Islet of Langerhans (tissue), 1 donor: ENCODE measurements at regions not wholly inside any gene's neighbourhood (a gene's known extent, or its start where the extent isn't known, plus 50 kb on each side); places are given as distances from the start of the nearest gene placed in this dataset.

Experiments used
- FAIRE-seq: peaks from one replicate; lab custom pipeline; 2011; peaks lifted over from hg19 to GRCh38; lab: Jason Lieb, UNC

GRCh38 chr7:13037216-13037615 is 349.8 kb downstream of the ARL4A start:
- FAIRE-seq = no peak

DNA sequence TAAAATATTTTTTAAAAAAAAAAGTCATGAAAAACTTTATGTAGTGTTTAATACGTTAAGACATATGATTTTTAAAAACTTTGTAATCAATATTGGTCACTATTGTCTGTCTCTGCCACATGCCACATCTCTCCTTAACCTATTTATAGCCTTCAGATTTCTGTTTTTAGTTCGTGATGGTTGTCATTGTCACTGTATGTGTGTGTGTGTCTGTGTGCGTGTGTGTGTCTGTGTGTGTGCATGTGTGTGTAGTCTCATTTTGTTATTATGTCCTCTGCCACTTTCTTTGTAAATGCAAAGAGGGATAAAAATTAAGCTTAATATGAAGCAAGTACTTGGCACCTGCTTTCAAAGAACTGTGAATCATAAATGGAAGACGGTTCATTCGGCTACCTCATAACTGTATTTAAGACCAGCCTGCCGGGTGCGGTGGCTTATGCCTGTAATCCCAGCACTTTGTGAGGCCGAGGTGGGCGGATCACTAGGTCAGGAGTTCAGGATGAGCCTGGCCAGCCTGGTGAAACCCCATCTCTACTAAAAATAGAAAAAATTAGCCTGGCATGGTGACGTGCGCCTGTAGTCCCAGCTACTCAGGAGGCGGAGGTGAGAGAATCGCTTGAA is 354.0 kb downstream of the ARL4A start:
- FAIRE-seq = no peak

GRCh38 chr7:13042605-13043236 is 355.3 kb downstream of the ARL4A start:
- FAIRE-seq = no peak

DNA sequence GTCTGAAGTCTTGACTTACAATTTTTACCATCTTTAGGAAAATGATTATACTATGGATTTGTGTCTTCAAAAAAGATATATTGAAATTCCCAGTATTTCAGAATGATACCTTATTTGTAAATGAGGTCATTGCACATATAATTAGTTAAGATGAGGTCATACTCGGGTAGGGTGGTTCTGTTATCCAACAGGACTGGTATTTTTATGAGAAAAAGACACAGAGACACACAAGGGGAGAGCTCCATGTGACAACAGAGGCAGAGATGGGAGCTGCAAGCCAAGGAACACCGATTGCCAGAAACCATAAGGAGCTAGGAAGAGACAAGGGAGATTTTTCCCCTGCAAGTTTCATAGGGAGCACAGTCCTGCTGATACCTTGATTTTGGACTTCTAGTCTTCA is 356.9 kb downstream of the ARL4A start:
- no peak for FAIRE-seq

DNA sequence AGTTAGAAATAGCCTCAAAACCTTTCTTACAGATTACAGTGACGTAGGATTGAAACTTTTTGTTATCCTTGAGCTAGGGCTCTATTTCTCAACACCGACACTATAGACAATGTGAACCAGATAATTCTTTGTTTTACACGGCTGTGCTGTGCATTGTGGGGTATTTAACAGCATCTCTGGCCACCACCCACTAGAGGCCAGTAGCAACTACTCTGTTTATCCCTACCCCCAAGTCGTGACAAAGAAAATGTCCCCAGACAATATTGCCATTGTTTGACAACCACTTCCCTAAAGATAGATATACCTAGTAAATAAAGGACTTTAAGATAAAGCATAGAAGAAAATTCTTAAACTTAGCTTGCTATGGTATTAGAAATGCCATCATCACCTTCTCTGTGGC is 359.6 kb downstream of the ARL4A start:
- no peak for FAIRE-seq

DNA sequence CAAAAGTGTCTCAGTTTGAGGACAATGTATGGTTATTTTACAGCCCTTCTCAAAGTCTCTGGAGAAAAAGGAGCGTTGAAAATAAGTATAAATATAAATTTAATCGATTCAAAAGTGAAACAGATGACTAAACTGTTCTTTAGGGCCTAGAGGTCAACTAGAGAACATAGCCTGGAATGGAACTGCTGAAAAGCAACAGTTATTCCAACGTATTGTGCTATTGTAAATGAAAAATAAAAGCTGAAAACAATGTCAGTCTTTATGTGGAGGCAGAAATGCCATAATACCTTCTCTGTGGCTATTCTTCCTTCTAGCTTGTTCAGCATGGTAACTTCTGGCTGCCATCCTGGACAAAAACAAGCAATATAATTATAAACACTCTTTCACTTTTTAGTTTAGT is 362.5 kb downstream of the ARL4A start:
- no peak for FAIRE-seq

- FAIRE-seq = no peak
Measured at GRCh38 chr7:13050703-13051102, 363.3 kb downstream of the ARL4A start.

DNA sequence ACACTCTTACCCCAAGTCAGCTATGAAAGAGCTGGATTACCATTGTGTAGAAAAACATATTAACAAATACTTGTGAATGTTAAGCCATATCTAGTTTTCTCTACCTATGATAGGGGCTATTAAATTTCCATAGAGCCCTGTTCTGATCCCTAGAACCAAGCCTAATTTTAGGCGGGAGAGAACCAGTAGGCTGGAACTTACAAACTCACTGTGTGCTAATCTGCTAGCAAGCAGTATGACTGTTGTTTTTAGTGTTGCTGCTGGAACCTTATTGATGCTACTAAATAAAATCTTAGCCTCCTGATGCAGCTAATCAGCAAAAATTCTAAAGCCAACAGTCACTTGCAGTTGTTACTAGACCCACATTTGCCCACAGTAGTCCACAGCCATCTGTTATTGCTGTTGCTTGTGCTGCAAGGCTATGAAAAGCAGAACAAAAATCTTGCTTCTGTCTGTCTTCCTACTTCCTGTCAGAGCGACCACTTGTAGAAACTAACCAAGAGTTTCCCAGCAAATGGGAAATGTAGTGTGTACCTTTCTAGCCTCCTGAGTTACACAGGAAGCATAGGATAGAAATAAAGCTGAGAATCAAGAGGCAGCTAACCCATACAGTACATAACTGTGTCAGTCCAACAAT is 368.4 kb downstream of the ARL4A start:
- no peak for FAIRE-seq

- FAIRE-seq = no peak
Measured at GRCh38 chr7:13057462-13058200, 370.2 kb downstream of the ARL4A start.

DNA sequence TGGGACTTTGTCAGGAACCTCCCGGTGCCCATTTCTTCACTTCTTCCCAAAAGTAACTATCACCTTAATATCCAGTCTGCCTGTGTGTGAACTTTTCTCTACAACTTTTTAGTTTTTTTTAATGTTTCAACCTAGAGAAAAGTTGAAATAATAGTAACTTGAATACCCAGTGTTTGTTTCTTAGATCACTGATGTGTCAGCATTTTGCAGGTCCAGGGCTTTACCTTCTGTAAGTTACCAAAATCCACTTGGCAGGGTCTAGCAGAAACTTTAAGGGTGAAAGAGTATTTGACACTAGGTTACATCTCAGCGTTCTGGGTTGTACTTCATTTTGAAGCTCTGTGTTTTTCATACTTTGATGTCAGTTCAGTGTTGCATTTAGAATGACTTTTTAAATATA is 372.7 kb downstream of the ARL4A start:
- no peak for FAIRE-seq

DNA sequence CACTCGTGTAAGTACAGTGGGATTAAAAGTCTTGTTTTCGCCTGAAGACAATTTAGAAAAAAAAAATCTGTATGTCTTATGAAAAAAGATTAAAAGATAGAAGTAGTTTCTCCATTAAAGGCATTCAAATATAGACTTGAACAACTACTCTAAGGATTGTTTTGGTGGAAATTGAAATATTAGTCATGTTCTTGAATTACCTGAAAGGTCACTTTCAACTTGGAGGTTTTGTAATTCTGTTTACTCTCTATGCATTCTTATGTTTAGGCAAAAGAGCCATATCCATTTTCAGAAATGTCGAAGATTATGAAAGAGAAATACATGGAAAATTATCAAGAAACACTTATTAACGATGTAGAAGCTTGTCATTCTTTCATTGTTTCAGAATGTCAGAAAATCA is 373.7 kb downstream of the ARL4A start:
- FAIRE-seq = no peak

GRCh38 chr7:13062631-13063030 is 375.2 kb downstream of the ARL4A start:
- no peak for FAIRE-seq

- FAIRE-seq = no peak
Measured at GRCh38 chr7:13067036-13067435, 379.6 kb downstream of the ARL4A start.

DNA sequence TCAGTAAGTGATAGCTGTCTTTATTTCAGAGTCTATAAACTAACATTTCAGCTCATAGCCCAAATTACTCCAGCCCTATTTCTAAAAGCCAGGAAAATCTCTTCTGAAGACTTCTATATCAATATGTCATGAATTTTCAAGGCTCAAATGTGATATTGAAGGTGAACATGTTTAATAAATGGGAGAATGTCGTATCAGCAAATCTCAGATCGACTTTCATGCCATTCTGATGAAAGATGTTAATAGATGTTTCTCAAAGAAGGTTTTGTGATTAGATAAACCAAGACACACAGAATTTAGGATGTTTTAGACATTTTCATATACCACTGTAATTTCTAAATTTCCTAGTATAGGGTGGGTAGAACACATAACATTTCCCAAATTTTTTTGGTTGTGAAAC is 380.6 kb downstream of the ARL4A start:
- no peak for FAIRE-seq

DNA sequence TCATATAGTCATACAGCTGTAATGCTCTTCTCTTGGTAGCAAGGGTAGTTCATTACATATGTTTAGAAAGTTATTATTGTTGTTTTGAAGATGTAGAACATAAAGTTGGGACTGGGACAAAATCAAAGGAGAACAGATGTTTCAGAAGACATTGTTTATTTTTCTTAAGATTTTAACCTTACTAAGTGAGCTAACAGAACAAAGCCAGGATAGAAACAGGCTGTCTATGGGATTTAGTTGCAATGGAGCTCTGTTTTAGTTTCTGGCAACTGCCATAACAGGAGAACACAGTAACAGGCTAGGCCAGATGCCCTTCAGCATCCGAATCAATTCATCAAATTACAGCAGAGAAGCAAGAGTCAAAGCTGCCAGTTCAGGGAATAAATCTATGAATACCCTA is 382.4 kb downstream of the ARL4A start:
- FAIRE-seq = no peak

GRCh38 chr7:13072014-13072413 is 384.6 kb downstream of the ARL4A start:
- no peak for FAIRE-seq

GRCh38 chr7:13077466-13077865 is 390.0 kb downstream of the ARL4A start:
- FAIRE-seq = no peak

DNA sequence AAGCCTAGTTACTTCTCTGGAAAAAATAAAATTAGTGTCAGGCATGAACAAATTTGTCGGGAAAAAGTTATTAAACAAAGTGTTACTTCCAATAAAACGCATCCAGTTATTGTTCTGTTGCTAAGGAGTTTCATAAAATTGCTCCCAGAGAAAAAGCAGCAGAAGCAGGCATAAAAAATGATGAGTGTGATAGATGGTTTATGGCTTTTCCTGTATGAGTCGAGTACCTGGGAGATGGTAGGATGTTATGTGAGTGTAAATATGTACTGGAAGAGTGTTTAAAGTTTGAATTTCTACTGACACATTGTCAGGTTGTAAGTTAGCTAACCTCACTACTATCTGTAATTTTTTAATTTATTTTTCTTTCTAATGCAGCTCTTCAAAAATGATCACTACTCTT is 390.7 kb downstream of the ARL4A start:
- no peak for FAIRE-seq

DNA sequence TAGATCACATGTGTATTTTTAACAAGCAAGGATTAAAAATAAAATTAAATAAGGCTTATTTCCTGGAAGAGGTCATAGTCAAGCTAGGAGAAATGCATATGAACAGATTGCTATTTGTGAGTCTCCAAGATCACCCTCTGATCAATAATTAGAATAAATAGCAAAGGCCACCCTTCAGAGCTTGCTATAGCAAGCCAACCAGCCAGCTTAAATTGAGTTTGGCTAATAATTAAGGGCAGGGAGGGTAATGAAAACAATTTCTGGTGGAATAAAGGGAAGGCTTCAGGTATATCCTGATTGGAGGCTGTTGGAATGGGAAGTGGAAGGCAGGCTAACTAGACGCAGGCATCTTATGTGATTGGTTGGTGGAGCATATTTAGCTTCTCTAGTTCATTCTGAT is 403.5 kb downstream of the ARL4A start:
- no peak for FAIRE-seq

GRCh38 chr7:13091974-13092707 is 404.7 kb downstream of the ARL4A start:
- FAIRE-seq = no peak

GRCh38 chr7:13092708-13093005 is 405.2 kb downstream of the ARL4A start:
- no peak for FAIRE-seq

- FAIRE-seq = no peak
Measured at GRCh38 chr7:13093160-13093559, 405.7 kb downstream of the ARL4A start.

- FAIRE-seq = no peak
Measured at GRCh38 chr7:13097499-13097898, 410.1 kb downstream of the ARL4A start.
